GM23338 (cell line): ENCODE measurements at regions not wholly inside any gene's neighbourhood (a gene's known extent, or its start where the extent isn't known, plus 50 kb on each side); places are given as distances from the start of the nearest gene placed in this dataset.

Experiments
- ATAC-seq: fragments of 200-7000 bp; cut with Tn5 transposase; 3 replicates; pipeline ENCODE4 v1.9.1; 2020
- DNase-seq: peaks from one replicate; pipeline ENCODE4 v3.0.0-alpha.2; 2015; ENCODE audit warnings: low spot score
- H2AFZ ChIP-seq: fragments of 200-600 bp; sonication (generic); 2 replicates; pipeline ENCODE4 v1.8.0; 2016; ENCODE audit warnings: antibody characterized with exemption, mild to moderate bottlenecking, moderate library complexity
- H3F3A ChIP-seq: fragments of 200-600 bp; sonication (generic); replicated peaks from 2 replicates; pipeline ENCODE4 v1.8.0; 2017; ENCODE audit warnings: antibody characterized with exemption, mixed run types, low read depth
- H3K27ac ChIP-seq: fragments of 200-600 bp; sonication (generic); 2 replicates; pipeline ENCODE4 v1.6.1; 2016; ENCODE audit warnings: low read depth
- H3K27me3 ChIP-seq: fragments of 200-600 bp; sonication (generic); 2 replicates; pipeline ENCODE4 v1.8.0; 2016; ENCODE audit warnings: mild to moderate bottlenecking, mixed run types, moderate library complexity; ENCODE audit not compliant: insufficient read depth
- H3K36me3 ChIP-seq: fragments of 200-600 bp; sonication (generic); 2 replicates; pipeline ENCODE4 v1.8.0; 2016; ENCODE audit warnings: mild to moderate bottlenecking; ENCODE audit not compliant: insufficient read depth
- H3K4me1 ChIP-seq: fragments of 200-600 bp; sonication (generic); 2 replicates; pipeline ENCODE4 v1.8.0; 2016; ENCODE audit warnings: mild to moderate bottlenecking, moderate library complexity; ENCODE audit not compliant: insufficient read depth
- H3K4me2 ChIP-seq: fragments of 200-600 bp; sonication (generic); 2 replicates; pipeline ENCODE4 v1.7.1; 2017; ENCODE audit warnings: mixed run types
- H3K4me3 ChIP-seq: fragments of 200-600 bp; sonication (generic); 2 replicates; pipeline ENCODE4 v1.6.1; 2016; ENCODE audit warnings: mixed run types
- H3K79me2 ChIP-seq: fragments of 200-600 bp; sonication (generic); replicated peaks from 2 replicates; pipeline ENCODE4 v1.8.0; 2017; ENCODE audit warnings: mild to moderate bottlenecking; ENCODE audit not compliant: insufficient read depth
- H3K9me2 ChIP-seq: fragments of 200-600 bp; sonication (generic); 2 replicates; pipeline ENCODE4 v1.8.0; 2017; ENCODE audit not compliant: insufficient read depth
- H4K20me1 ChIP-seq: fragments of 200-600 bp; sonication (generic); replicated peaks from 2 replicates; pipeline ENCODE4 v1.8.0; 2017; ENCODE audit warnings: mild to moderate bottlenecking; ENCODE audit not compliant: insufficient read depth
- H3K27ac Mint-ChIP-seq: 2 replicates; pipeline ENCODE4 v1.8.0; 2020; ENCODE audit warnings: inconsistent platforms, mild to moderate bottlenecking, moderate library complexity, mixed read lengths
- H3K27me3 Mint-ChIP-seq: 3 replicates; pipeline ENCODE4 v1.8.0; 2022; ENCODE audit warnings: low read depth, mild to moderate bottlenecking, moderate library complexity, mixed read lengths, inconsistent platforms; ENCODE audit not compliant: insufficient read depth, poor library complexity
- H3K36me3 Mint-ChIP-seq: 3 replicates; pipeline ENCODE4 v1.8.0; 2021; ENCODE audit warnings: low read depth, mild to moderate bottlenecking, inconsistent platforms, moderate library complexity, mixed read lengths
- H3K4me1 Mint-ChIP-seq: 3 replicates; pipeline ENCODE4 v1.8.0; 2020; ENCODE audit warnings: mild to moderate bottlenecking, inconsistent platforms, mixed read lengths
- H3K4me3 Mint-ChIP-seq: 3 replicates; pipeline ENCODE4 v1.8.0; 2021; ENCODE audit warnings: moderate library complexity, mild to moderate bottlenecking, inconsistent platforms, mixed read lengths
- H3K9me3 Mint-ChIP-seq: 3 replicates; pipeline ENCODE4 v1.8.0; 2020; ENCODE audit warnings: moderate library complexity, mild to moderate bottlenecking, inconsistent platforms, mixed read lengths
- CREB1 ChIP-seq: fragments of 250-450 bp; sonication (Bioruptor Pico); IDR thresholded peaks from 2 replicates; pipeline ENCODE4 v1.5.0; 2020; ENCODE audit warnings: low read depth, mild to moderate bottlenecking, moderate library complexity
- CTCF ChIP-seq, 2 experiments: fragments of 200-600 bp in 1 of 2; sonication (generic) in 1 of 2; conservative IDR thresholded peaks; 2 replicates each; pipeline versions ENCODE4 v1.5.1 to v1.6.1; 2016 to 2017; ENCODE audit warnings: antibody characterized with exemption in 2 of 2, low read depth in 2 of 2, mild to moderate bottlenecking in 2 of 2, moderate library complexity in 1 of 2
- EZH2phosphoT487 ChIP-seq: fragments of 200-600 bp; sonication (generic); IDR thresholded peaks from one replicate; pipeline ENCODE4 v1.8.1; 2018; ENCODE audit warnings: antibody characterized with exemption; ENCODE audit not compliant: unreplicated experiment
- JUNB ChIP-seq: IDR thresholded peaks from one replicate; pipeline ENCODE4 v1.6.1; 2016; ENCODE audit warnings: antibody characterized with exemption; ENCODE audit not compliant: unreplicated experiment
- NANOG ChIP-seq: IDR thresholded peaks from 2 replicates; pipeline ENCODE4 v1.6.1; 2016; ENCODE audit warnings: antibody characterized with exemption, borderline replicate concordance
- POLR2AphosphoS5 ChIP-seq: IDR thresholded peaks from 2 replicates; pipeline ENCODE4 v1.6.1; 2016; ENCODE audit warnings: antibody characterized with exemption, low read depth
- STAT1 ChIP-seq: IDR thresholded peaks from one replicate; pipeline ENCODE4 v1.6.1; 2016; ENCODE audit warnings: antibody characterized with exemption; ENCODE audit not compliant: unreplicated experiment
- ZNF114 ChIP-seq: fragments of 250-450 bp; sonication (Bioruptor Pico); IDR thresholded peaks from 2 replicates; pipeline ENCODE4 v1.5.0; 2020; ENCODE audit warnings: mild to moderate bottlenecking, moderate library complexity
- ZNF331 ChIP-seq: fragments of 250-450 bp; sonication (Bioruptor Pico); IDR thresholded peaks from 2 replicates; pipeline ENCODE4 v1.5.0; 2020; ENCODE audit warnings: low read depth, mild to moderate bottlenecking, moderate library complexity
- TF ChIP-seq, protein P1 (sequence below): IDR thresholded peaks from 2 replicates; pipeline ENCODE4 v1.6.1; 2016; ENCODE audit warnings: antibody characterized with exemption
- TF ChIP-seq, protein P2 (sequence below): IDR thresholded peaks from one replicate; pipeline ENCODE4 v1.6.1; 2018; ENCODE audit warnings: antibody characterized with exemption; ENCODE audit not compliant: unreplicated experiment

DNA sequence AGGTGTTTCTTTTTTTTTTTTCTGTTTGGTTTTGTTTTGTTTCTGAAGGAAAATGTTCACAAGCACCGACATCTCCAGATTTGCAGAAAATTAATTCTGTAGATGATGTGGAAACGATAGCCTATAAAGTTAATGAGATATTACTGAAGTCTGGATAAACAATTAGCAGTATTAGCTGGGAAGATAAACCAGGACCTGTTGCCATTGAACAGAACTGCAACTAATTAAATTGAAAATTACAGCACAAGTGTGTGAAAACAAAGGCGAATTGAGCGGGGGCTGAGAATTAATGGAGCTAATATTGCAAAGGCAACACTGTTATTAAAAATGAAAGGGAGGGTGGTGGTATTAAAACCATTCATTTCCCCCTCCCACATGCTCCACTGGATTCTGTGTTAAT lies 107.5 kb upstream of the AJAP1 start:
- Histone ChIP-seq H3K79me2 (no peaks in the 10 kb centered on the region), H3K4me3 (no peak overlapping the region), H2AFZ (no peak overlapping the region), H4K20me1 (no peaks in the 10 kb centered on the region), H3K4me1 (no peaks in the 10 kb centered on the region), H3K4me2 (no peak overlapping the region), H3F3A (no peaks in the 10 kb centered on the region), H3K27me3 (no peaks in the 10 kb centered on the region), H3K27ac (no peak overlapping the region), H3K9me2 (no peaks in the 10 kb centered on the region), H3K36me3 (0 out of 2 replicates have a peak, but pooled peaks cover 7% of the 10 kb centered on the region)
- TF ChIP-seq CTCF (conservative IDR thresholded peaks at IDR 0.05; ENCODE audit: low read depth in 2 of 2), result no peak
- no peak for TF ChIP-seq STAT1
- TF ChIP-seq POLR2AphosphoS5, result no peak
- no peak for TF ChIP-seq ZNF331 (CRISPR knock-in tag)
- no peak for TF ChIP-seq JUNB
- TF ChIP-seq EZH2phosphoT487, result no peak
- TF ChIP-seq, protein P1, sequence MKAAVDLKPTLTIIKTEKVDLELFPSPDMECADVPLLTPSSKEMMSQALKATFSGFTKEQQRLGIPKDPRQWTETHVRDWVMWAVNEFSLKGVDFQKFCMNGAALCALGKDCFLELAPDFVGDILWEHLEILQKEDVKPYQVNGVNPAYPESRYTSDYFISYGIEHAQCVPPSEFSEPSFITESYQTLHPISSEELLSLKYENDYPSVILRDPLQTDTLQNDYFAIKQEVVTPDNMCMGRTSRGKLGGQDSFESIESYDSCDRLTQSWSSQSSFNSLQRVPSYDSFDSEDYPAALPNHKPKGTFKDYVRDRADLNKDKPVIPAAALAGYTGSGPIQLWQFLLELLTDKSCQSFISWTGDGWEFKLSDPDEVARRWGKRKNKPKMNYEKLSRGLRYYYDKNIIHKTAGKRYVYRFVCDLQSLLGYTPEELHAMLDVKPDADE, result no peak
- TF ChIP-seq, protein P2, sequence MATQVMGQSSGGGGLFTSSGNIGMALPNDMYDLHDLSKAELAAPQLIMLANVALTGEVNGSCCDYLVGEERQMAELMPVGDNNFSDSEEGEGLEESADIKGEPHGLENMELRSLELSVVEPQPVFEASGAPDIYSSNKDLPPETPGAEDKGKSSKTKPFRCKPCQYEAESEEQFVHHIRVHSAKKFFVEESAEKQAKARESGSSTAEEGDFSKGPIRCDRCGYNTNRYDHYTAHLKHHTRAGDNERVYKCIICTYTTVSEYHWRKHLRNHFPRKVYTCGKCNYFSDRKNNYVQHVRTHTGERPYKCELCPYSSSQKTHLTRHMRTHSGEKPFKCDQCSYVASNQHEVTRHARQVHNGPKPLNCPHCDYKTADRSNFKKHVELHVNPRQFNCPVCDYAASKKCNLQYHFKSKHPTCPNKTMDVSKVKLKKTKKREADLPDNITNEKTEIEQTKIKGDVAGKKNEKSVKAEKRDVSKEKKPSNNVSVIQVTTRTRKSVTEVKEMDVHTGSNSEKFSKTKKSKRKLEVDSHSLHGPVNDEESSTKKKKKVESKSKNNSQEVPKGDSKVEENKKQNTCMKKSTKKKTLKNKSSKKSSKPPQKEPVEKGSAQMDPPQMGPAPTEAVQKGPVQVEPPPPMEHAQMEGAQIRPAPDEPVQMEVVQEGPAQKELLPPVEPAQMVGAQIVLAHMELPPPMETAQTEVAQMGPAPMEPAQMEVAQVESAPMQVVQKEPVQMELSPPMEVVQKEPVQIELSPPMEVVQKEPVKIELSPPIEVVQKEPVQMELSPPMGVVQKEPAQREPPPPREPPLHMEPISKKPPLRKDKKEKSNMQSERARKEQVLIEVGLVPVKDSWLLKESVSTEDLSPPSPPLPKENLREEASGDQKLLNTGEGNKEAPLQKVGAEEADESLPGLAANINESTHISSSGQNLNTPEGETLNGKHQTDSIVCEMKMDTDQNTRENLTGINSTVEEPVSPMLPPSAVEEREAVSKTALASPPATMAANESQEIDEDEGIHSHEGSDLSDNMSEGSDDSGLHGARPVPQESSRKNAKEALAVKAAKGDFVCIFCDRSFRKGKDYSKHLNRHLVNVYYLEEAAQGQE, result no peak
- TF ChIP-seq CREB1 (CRISPR knock-in tag), result no peak
- TF ChIP-seq ZNF114 (CRISPR knock-in tag), result no peak
- no peak for TF ChIP-seq NANOG
- ATAC-seq (no peak), DNase-seq (no peak)
- Mint-ChIP-seq H3K36me3 (peaks cover 27% of the 10 kb centered on the region), H3K4me1 (no peaks in the 10 kb centered on the region), H3K27ac (no peak overlapping the region), H3K9me3 (peaks cover 99% of the 10 kb centered on the region), H3K27me3 (peaks cover 8% of the 10 kb centered on the region), H3K4me3 (no peak overlapping the region)
